Bronchial epithelial cell (primary cell): ENCODE measurements at regions not wholly inside any gene's neighbourhood (a gene's known extent, or its start where the extent isn't known, plus 50 kb on each side); places are given as distances from the start of the nearest gene placed in this dataset.
A peak's percentile ranks its signal among the peaks of the same experiment; 100 is the strongest.

ENCODE experiments used
- DNase-seq: peaks from one replicate; pipeline ENCODE4 v3.0.0-alpha.2; 2010; ENCODE audit warnings: low read depth
- FAIRE-seq: peaks from 2 replicates; lab custom pipeline; 2011; peaks lifted over from hg19 to GRCh38; lab: Jason Lieb, UNC
- H3K27me3 ChIP-seq: 2 replicates; pipeline ENCODE4 v1.5.1; 2011; ENCODE audit warnings: low read length; ENCODE audit not compliant: control insufficient read depth, insufficient read depth
- H3K36me3 ChIP-seq: 2 replicates; pipeline ENCODE4 v1.5.1; 2011; ENCODE audit warnings: low read length; ENCODE audit not compliant: control insufficient read depth, insufficient read depth
- H3K4me3 ChIP-seq: 2 replicates; pipeline ENCODE4 v1.5.1; 2011; ENCODE audit warnings: mild to moderate bottlenecking, low read depth, low read length, control low read depth
- TF ChIP-seq, protein P1 (sequence below): IDR thresholded peaks from 2 replicates; pipeline ENCODE4 v1.5.1; 2011; ENCODE audit warnings: mild to moderate bottlenecking, moderate library complexity, low read length, control low read depth, inconsistent platforms; ENCODE audit not compliant: insufficient read depth, severe bottlenecking

DNA sequence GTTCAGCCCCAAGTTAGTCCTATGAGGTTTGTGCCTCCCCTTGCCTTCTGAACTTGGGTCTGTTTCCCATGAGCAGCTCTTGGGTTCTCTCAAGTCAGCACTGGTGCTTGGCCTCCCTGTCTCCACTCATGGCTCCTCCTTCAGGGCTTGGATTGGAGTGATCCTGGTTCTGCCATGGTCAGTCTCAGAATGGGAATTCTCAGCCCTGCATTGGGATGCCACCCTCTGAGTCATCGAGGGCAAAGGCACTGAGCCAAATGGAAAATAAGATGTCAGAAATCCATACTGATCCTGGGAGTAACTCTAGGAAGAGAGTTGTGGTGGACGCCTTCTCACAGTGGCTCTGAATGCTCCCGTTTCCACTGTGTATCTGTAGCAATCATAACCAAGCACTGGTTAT is 233.4 kb upstream of the HABP2 start:
- H3K4me3 ChIP-seq: no peak overlapping the region
- TF ChIP-seq, protein P1, sequence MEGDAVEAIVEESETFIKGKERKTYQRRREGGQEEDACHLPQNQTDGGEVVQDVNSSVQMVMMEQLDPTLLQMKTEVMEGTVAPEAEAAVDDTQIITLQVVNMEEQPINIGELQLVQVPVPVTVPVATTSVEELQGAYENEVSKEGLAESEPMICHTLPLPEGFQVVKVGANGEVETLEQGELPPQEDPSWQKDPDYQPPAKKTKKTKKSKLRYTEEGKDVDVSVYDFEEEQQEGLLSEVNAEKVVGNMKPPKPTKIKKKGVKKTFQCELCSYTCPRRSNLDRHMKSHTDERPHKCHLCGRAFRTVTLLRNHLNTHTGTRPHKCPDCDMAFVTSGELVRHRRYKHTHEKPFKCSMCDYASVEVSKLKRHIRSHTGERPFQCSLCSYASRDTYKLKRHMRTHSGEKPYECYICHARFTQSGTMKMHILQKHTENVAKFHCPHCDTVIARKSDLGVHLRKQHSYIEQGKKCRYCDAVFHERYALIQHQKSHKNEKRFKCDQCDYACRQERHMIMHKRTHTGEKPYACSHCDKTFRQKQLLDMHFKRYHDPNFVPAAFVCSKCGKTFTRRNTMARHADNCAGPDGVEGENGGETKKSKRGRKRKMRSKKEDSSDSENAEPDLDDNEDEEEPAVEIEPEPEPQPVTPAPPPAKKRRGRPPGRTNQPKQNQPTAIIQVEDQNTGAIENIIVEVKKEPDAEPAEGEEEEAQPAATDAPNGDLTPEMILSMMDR: no peak
- FAIRE-seq (no peak), DNase-seq (no peak)
- H3K27me3 ChIP-seq: no peaks in the 10 kb centered on the region
- H3K36me3 ChIP-seq: no peaks in the 10 kb centered on the region

DNA sequence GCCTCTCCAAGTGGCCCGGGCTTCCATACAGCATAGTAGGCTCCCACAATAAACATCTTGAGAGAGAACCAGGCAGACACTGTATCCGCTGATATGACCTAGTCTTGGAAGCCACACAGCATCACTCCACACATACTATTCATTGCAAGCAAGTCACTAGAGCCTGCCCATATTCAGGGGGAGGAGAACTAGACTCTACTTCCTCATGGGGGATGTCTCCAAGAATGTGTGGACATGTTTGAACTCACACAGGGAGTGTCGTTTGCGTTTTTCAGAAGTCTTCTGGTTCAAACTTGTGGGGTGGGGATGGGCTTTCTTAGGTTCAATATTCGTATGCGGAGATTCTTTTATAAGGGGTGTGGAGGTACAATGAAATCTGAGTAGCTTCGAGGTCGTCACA is 232.6 kb upstream of the HABP2 start:
- DNase-seq (peak; percentile 56), FAIRE-seq (peak; percentile 58)
- Histone ChIP-seq H3K27me3 (no peaks in the 10 kb centered on the region), H3K36me3 (no peaks in the 10 kb centered on the region), H3K4me3 (no peak overlapping the region)
- TF ChIP-seq, protein P1: no peak

DNA sequence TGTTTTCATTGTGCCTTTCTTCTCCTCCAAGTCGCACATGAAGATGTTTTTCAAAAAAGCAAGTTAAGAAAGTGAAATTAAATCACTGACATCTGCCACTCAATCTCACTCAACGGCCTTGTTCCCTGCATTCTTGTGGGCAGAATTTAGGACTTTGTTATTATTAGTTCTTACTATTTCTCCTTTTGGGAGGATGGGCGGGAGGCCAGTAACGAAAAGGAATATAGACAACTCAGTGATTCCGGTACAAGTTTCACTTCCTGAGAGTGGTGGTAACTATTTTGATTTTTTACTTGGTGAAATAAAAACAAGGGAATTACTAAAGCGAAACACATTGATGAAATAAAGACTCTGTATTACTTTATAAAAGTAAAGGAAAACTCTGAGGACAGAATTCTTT is 231.9 kb upstream of the HABP2 start:
- no peak overlapping the region for H3K4me3 ChIP-seq
- TF ChIP-seq, protein P1: no peak
- FAIRE-seq: no peak

GRCh38 chr10:113322843-113323242 is 230.0 kb upstream of the HABP2 start:
- FAIRE-seq (no peak), DNase-seq (no peak)
- TF ChIP-seq, protein P1: no peak
- Histone ChIP-seq H3K36me3 (no peaks in the 10 kb centered on the region), H3K27me3 (no peaks in the 10 kb centered on the region), H3K4me3 (no peak overlapping the region)

More for the DNA sequence above, 231.9 kb upstream of the HABP2 start:
- no peak for DNase-seq
- Histone ChIP-seq H3K36me3 (no peaks in the 10 kb centered on the region), H3K27me3 (no peaks in the 10 kb centered on the region)

GRCh38 chr10:113323985-113324384 is 228.9 kb upstream of the HABP2 start:
- TF ChIP-seq, protein P1: no peak
- FAIRE-seq: no peak
- H3K4me3 ChIP-seq: no peak overlapping the region

More at GRCh38 chr10:113323985-113324384, 228.9 kb upstream of the HABP2 start:
- no peak for DNase-seq
- no peaks in the 10 kb centered on the region for H3K36me3 ChIP-seq
- no peaks in the 10 kb centered on the region for H3K27me3 ChIP-seq
